Endothelial cell of umbilical vein (primary cell): ENCODE measurements at regions not wholly inside any gene's neighbourhood (a gene's known extent, or its start where the extent isn't known, plus 50 kb on each side); places are given as distances from the start of the nearest gene placed in this dataset.

Experiments
- CTCF ChIP-seq, 2 donors: IDR thresholded peaks; 1 replicate in 1 of 2; 2 replicates in 1 of 2; pipeline ENCODE4 v1.5.1; 2011; ENCODE audit warnings: low read length in 2 of 2, mild to moderate bottlenecking in 2 of 2, moderate library complexity in 2 of 2, control low read depth in 1 of 2, inconsistent platforms in 1 of 2, low read depth in 1 of 2; ENCODE audit not compliant: insufficient read depth in 1 of 2; ENCODE audit errors: extremely low read depth in 1 of 2
- FOS ChIP-seq: IDR thresholded peaks from 2 replicates; pipeline ENCODE4 v1.6.1; 2011; ENCODE audit warnings: mild to moderate bottlenecking, low read length, moderate library complexity, borderline replicate concordance; ENCODE audit not compliant: insufficient read depth
- MAX ChIP-seq: IDR thresholded peaks from 2 replicates; pipeline ENCODE4 v1.6.1; 2011; ENCODE audit not compliant: insufficient read depth, insufficient read length
- POLR2A ChIP-seq: IDR thresholded peaks from 2 replicates; pipeline ENCODE4 v1.6.1; 2012; ENCODE audit warnings: low read depth, mild to moderate bottlenecking, control low read depth, low read length

- no peak for TF ChIP-seq CTCF (IDR thresholded peaks at IDR 0.05; ENCODE audit: extremely low read depth in 1 of 2, insufficient read depth in 1 of 2, low read depth in 1 of 2, low read length in 2 of 2)
- no peak for TF ChIP-seq MAX
- TF ChIP-seq POLR2A: no peak
- no peak for TF ChIP-seq FOS
Observed at GRCh38 chr1:187442603-187443002, 613.9 kb downstream of the PLA2G4A start.
